ENCODE measurements at regions not wholly inside any gene's neighbourhood (a gene's known extent, or its start where the extent isn't known, plus 50 kb on each side); places are given as distances from the start of the nearest gene placed in this dataset.

- no peaks in the 10 kb centered on the region for H3K36me3 Mint-ChIP-seq (ENCODE audit: low read depth)
- H3K9me3 Mint-ChIP-seq = no peaks in the 10 kb centered on the region
- H3K4me3 Mint-ChIP-seq = no peak overlapping the region
- H3K4me1 Mint-ChIP-seq = no peaks in the 10 kb centered on the region
- no peak for ATAC-seq (replicated peaks)
- peaks cover 16% of the 10 kb centered on the region for H3K27me3 Mint-ChIP-seq
- H3K27ac Mint-ChIP-seq = no peak overlapping the region
Measured at GRCh38 chr9:134267881-134268724, 58.2 kb upstream of the RXRA start.

GRCh38 chr9:134268747-134269146 is 57.5 kb upstream of the RXRA start:
- peaks cover 4% of the 10 kb centered on the region for H3K4me1 Mint-ChIP-seq
- H3K27ac Mint-ChIP-seq = no peak overlapping the region
- H3K27me3 Mint-ChIP-seq = peaks cover 19% of the 10 kb centered on the region
- H3K36me3 Mint-ChIP-seq (ENCODE audit: low read depth) = no peaks in the 10 kb centered on the region
- no peaks in the 10 kb centered on the region for H3K9me3 Mint-ChIP-seq
- no peak overlapping the region for H3K4me3 Mint-ChIP-seq
- ATAC-seq (replicated peaks) = no peak

GRCh38 chr9:134271338-134272301 is 54.6 kb upstream of the RXRA start:
- no peak overlapping the region for H3K4me3 Mint-ChIP-seq
- H3K27me3 Mint-ChIP-seq = peaks cover 10% of the 10 kb centered on the region
- no peaks in the 10 kb centered on the region for H3K36me3 Mint-ChIP-seq (ENCODE audit: low read depth)

GRCh38 chr9:134272302-134273023 is 53.8 kb upstream of the RXRA start:
- Mint-ChIP-seq H3K27me3 (peaks cover 8% of the 10 kb centered on the region), H3K4me3 (no peak overlapping the region)

More at GRCh38 chr9:134271338-134272301, 54.6 kb upstream of the RXRA start:
- Mint-ChIP-seq H3K4me1 (peaks cover 5% of the 10 kb centered on the region), H3K27ac (no peak overlapping the region), H3K9me3 (no peaks in the 10 kb centered on the region)
- ATAC-seq (replicated peaks) = no peak

GRCh38 chr9:134273647-134274046 is 52.6 kb upstream of the RXRA start:
- H3K27me3 Mint-ChIP-seq = peaks cover 8% of the 10 kb centered on the region
- ATAC-seq (replicated peaks) = no peak
- H3K4me3 Mint-ChIP-seq = no peak overlapping the region
- H3K4me1 Mint-ChIP-seq = peaks cover 5% of the 10 kb centered on the region
- H3K27ac Mint-ChIP-seq = no peak overlapping the region
- no peaks in the 10 kb centered on the region for H3K36me3 Mint-ChIP-seq (ENCODE audit: low read depth)
- no peaks in the 10 kb centered on the region for H3K9me3 Mint-ChIP-seq

More at GRCh38 chr9:134272302-134273023, 53.8 kb upstream of the RXRA start:
- Mint-ChIP-seq H3K4me1 (peaks cover 5% of the 10 kb centered on the region), H3K36me3 (ENCODE audit: low read depth) (no peaks in the 10 kb centered on the region), H3K9me3 (no peaks in the 10 kb centered on the region), H3K27ac (no peak overlapping the region)
- no peak for ATAC-seq (replicated peaks)

- peaks cover 5% of the 10 kb centered on the region for H3K4me1 Mint-ChIP-seq
- ATAC-seq (replicated peaks) = no peak
- H3K27ac Mint-ChIP-seq = no peak overlapping the region
- H3K9me3 Mint-ChIP-seq = no peaks in the 10 kb centered on the region
- peaks cover 5% of the 10 kb centered on the region for H3K27me3 Mint-ChIP-seq
- no peaks in the 10 kb centered on the region for H3K36me3 Mint-ChIP-seq (ENCODE audit: low read depth)
- H3K4me3 Mint-ChIP-seq = no peak overlapping the region
Measured at GRCh38 chr9:134275375-134275774, 50.9 kb upstream of the RXRA start.

GRCh38 chr9:134276453-134277245 is 49.6 kb upstream of the RXRA start:
- ATAC-seq (replicated peaks) = no peak
- no peaks in the 10 kb centered on the region for H3K9me3 Mint-ChIP-seq
- peak overlapping the region; percentile 7 for H3K27ac Mint-ChIP-seq
- no peaks in the 10 kb centered on the region for H3K36me3 Mint-ChIP-seq (ENCODE audit: low read depth)
- peaks cover 5% of the 10 kb centered on the region for H3K4me1 Mint-ChIP-seq
- H3K4me3 Mint-ChIP-seq = no peak overlapping the region
- peaks cover 5% of the 10 kb centered on the region for H3K27me3 Mint-ChIP-seq

All from activated T-helper 17 cell treated with anti-CD3 and anti-CD28 coated beads, Interleukin-2, amount 50 U/mL, for 72 hours (primary cell).